Activated T-cell treated with anti-CD3 and anti-CD28 coated beads for 4 hours (primary cell): ENCODE measurements at regions not wholly inside any gene's neighbourhood (a gene's known extent, or its start where the extent isn't known, plus 50 kb on each side); places are given as distances from the start of the nearest gene placed in this dataset.
A peak's percentile ranks its signal among the peaks of the same experiment; 100 is the strongest.

Experiments used
- DNase-seq: peaks from one replicate; pipeline ENCODE4 v3.0.0-alpha.2; 2020

- DNase-seq = no peak
Measured at GRCh38 chr22:25351631-25352293, 132.3 kb downstream of the CRYBB2 start.

DNA sequence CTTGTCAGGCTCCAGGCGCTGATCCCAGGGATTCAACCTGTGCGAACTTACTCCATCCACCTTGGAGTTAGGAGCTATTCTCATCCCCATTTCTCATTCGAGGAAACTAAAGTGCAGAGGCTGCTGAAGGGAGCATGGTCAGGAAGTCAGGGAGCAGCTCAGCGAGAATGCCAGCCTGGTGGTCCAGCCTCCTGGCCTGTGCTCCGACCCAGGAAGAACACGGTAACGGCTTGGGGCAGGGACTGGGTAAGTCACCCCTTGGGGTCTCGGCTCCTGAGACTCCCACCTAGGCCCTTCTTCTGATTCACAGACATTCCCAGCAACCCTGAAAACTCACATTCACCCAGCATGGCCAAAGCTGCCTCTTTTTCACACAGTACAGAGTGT, 132.8 kb downstream of the CRYBB2 start:
- no peak for DNase-seq

GRCh38 chr22:25353516-25354445, 134.3 kb downstream of the CRYBB2 start:
- DNase-seq = no peak

- DNase-seq = no peak
Measured at GRCh38 chr22:25354456-25354855, 135.0 kb downstream of the CRYBB2 start.

GRCh38 chr22:25357132-25357455, 137.7 kb downstream of the CRYBB2 start:
- DNase-seq = no peak

DNA sequence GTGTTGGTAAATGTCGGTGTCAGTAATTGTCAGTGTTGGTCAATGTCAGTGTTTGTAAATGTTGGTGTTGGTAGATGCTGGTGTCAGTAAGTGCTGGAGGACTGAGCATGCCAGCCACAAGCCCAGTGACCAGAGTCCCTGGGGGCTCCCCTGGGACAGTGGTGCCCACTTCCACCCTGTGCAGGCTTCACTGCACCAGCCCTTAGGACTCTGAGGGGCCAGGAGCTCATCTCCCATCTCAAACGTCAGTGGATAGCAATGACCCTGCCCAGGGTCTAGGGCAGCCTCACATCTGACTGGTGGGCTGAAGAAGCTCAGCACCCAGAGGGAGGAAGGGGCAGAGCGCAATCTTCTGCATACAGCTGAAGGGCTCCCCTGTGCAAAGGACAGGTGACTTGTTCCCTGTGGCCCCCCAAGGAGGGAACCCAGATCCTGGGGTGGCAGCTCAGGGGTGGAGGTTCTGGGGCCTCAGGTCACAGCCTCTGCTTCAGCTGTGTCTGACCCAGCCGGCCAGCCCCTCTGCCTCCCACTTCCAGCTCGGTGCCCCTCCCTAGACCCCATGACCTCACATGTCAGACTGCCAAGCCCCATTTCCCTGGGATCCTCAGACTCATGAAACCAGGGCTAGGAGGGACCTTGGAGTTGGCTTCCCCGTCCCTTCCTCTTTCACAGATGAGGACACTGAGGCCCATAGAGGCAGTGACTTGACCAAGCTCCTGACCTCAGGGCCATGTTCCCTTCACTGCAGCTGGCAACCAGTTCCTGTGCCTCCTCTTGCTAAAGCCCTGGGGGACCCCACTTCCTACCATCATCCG, 138.4 kb downstream of the CRYBB2 start:
- DNase-seq = no peak

- no peak for DNase-seq
Measured at GRCh38 chr22:25358421-25359170, 139.2 kb downstream of the CRYBB2 start.

DNA sequence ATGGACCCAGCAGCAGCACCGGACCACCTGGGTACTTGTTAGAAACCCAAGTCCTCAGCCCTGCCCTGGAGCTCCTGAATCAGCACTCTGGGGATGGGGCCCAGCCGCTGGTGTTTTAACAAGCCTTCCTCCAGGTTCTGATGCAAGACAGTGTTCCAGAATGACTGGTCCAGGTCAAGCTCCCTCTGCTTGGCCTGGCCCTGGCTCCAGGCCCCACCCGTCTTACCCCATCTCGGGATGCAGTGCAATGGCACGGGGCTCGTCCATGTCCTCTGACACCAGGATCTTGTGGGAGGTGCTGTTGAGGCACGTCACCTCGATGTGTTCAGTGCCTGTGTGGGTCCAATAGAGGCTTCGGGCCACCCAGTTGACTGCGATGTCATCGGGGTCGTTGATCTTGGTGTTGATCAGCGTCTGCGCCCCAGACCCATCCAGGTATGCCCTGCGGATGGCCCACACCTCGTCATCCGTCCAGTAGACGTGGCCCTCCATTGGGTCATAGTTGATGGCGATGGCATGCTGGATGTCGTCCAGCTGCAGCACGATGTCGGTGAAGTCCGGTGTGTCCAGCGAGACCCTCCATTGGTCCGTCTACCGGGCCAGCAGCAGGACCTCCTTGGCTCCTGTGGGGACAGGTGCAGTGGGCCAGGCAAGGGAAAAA, 140.3 kb downstream of the CRYBB2 start:
- no peak for DNase-seq

DNA sequence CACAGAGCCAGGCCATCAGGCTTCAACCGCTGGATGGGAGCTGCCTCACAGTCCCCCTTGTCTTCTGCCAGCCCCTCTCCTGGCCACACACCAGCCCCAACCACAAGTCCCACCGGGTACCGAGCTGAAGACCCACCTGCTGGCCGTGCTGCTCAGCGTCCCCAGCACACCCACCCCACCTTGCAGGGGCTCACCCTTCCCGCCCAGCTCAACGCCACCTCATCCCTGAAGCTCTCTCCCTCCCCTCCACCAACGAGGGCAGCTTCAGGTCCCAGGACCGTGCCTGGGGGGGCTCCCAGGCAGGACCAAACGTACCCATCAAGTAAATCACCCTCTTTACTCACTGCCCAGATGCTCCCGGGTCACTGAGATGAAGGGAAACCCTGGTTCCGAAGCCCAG, 141.0 kb downstream of the CRYBB2 start:
- no peak for DNase-seq

- DNase-seq = no peak
Measured at GRCh38 chr22:25360891-25361645, 141.6 kb downstream of the CRYBB2 start.

DNA sequence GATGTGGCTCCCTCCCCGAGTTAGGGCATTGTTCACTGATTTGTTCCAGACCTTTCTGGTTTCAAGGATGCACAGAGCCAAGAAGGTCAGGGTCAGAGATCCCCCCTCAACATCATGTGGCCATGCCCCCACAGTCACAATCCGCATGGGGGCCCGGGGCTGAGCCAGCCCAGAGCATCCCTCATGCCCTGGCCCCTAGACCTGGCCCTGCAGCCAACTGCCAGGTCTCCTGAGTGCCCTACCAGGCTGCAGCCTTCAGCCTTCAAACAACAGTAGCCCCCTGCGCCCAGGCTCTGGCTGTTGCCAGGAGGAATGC, 142.4 kb downstream of the CRYBB2 start:
- no peak for DNase-seq

GRCh38 chr22:25362215-25362882, 142.9 kb downstream of the CRYBB2 start:
- peak; percentile 68 for DNase-seq

DNA sequence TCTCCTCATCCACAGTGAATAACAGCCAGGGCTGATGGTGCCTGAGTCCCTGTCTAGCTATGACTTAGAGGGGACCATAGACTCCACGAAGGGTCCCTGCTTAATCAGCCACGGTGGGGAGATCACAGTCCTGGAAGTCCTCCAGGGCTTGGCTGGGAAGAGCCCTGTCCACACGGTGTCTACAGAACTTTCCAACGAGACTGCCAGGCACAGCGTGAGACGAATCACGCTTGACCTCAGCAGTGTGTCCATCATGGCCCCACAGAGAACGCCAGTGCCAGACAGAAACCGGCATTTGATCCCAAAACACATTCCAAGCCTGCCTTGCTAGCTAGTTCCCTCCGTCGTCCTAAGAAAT, 143.4 kb downstream of the CRYBB2 start:
- no peak for DNase-seq

GRCh38 chr22:25363474-25363873, 144.0 kb downstream of the CRYBB2 start:
- no peak for DNase-seq

GRCh38 chr22:25364281-25364680, 144.8 kb downstream of the CRYBB2 start:
- DNase-seq = no peak

GRCh38 chr22:25364736-25365241, 145.3 kb downstream of the CRYBB2 start:
- DNase-seq = no peak

GRCh38 chr22:25365491-25366261, 146.2 kb downstream of the CRYBB2 start:
- DNase-seq = no peak

DNA sequence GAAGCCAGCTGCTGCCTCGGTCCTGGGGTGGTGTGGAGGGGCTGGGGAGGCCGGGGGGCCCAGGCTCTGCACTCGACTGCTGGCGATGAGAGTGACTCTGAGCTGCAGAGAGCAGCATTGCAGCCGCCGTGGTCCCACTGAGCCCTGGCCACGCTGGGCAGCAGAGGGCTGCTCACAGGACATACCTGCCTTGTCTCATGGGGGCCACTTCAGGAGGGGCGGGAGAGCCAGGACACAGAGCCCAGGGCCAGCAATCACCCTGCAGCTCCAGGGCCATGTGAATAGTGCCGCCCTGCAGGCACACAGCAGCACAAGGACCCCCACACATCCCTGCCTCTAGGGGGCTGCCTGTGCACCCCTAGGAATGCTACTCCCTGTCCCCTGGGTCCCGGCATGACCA, 147.0 kb downstream of the CRYBB2 start:
- no peak for DNase-seq

DNA sequence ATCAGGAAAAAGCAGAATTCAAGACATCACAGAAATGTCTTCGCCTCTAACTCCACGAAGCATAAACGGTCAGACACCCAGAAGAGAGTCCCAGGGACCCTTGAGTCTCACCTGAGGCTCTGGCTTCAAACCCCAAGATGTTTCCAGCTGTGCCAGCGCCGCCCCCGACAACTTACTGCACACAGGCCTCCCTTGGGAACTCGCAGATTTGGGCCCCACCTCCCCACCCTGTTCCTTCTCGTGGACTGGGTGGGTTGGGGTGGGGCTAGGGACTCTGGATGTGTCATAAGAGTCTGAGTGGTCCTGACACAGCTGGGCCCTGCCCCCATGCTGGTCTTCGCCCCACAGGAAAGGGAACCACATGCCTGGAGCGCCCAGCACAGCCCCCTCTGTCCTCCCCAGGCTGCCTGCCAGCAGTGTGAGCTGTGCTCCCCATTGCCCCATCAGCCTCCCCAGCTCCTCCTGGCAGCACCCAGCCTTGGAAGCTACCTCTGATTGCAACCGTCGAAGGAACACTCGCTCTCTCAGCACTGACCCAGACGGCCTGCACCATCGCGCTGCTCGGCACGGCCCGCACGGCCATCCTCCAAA, 147.5 kb downstream of the CRYBB2 start:
- no peak for DNase-seq

DNA sequence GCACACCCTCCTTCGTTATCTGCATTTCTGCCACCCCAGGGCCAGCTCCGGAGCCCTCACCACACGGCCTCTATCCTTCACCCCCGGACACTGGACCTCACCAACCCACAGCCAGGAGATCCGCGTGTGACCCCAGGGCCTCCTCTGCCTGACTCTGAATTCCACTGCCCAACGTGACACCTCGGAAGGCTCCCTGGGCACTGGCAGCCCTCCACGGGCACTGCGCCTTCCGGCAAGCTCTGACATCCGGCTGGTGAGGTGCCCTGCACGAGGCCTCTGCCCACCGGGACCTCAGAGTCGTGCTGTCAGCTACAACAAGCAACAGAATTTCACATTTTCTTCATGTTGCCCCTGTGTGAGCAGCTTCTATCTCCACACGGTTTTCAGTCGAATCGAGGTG, 148.3 kb downstream of the CRYBB2 start:
- DNase-seq = no peak
